T-helper 1 cell treated with Interleukin-12 subunit alpha and Interleukin-12 subunit beta and Interleukin-4 antibody, amounts not matched to agents 30 μg/mL and 1 μg/mL, for 36 hours (primary cell): ENCODE measurements at regions not wholly inside any gene's neighbourhood (a gene's known extent, or its start where the extent isn't known, plus 50 kb on each side); places are given as distances from the start of the nearest gene placed in this dataset.

Experiments
- H3K27ac Mint-ChIP-seq: one replicate; pipeline ENCODE4 v1.8.0; 2021; ENCODE audit warnings: mild to moderate bottlenecking, mixed read lengths
- H3K27me3 Mint-ChIP-seq: one replicate; pipeline ENCODE4 v1.8.0; 2021; ENCODE audit warnings: low read depth, mixed read lengths
- H3K36me3 Mint-ChIP-seq: one replicate; pipeline ENCODE4 v1.8.0; 2021; ENCODE audit warnings: low read depth, mixed read lengths
- H3K4me1 Mint-ChIP-seq: one replicate; pipeline ENCODE4 v1.8.0; 2021; ENCODE audit warnings: low read depth, mixed read lengths
- H3K4me3 Mint-ChIP-seq: one replicate; pipeline ENCODE4 v1.8.0; 2021; ENCODE audit warnings: mild to moderate bottlenecking, moderate library complexity, mixed read lengths
- H3K9me3 Mint-ChIP-seq: one replicate; pipeline ENCODE4 v1.8.0; 2021; ENCODE audit warnings: mixed read lengths

DNA sequence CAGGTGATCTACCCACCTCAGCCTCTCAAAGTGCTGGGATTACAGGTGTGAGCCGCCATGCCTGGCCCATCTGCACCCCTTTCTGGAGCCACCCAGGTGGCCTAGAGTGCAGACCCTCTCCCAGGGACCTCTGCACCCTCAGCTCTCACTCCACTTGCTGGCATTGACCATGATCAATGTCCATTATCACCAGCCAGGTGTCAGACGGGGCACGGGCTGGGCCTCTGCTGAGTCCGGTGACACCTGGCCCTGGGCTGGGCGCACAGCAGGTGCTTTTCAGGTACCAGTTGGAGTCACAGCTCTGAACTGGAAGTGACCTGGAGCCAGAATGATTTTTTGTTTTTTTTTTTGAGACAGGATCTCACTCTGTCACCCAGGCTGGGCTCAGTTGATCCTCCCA lies 91.8 kb upstream of the PMEPA1 start:
- Mint-ChIP-seq H3K4me1 (no peaks in the 10 kb centered on the region), H3K36me3 (no peaks in the 10 kb centered on the region), H3K27me3 (no peaks in the 10 kb centered on the region), H3K9me3 (no peaks in the 10 kb centered on the region), H3K4me3 (no peak overlapping the region), H3K27ac (no peak overlapping the region)

DNA sequence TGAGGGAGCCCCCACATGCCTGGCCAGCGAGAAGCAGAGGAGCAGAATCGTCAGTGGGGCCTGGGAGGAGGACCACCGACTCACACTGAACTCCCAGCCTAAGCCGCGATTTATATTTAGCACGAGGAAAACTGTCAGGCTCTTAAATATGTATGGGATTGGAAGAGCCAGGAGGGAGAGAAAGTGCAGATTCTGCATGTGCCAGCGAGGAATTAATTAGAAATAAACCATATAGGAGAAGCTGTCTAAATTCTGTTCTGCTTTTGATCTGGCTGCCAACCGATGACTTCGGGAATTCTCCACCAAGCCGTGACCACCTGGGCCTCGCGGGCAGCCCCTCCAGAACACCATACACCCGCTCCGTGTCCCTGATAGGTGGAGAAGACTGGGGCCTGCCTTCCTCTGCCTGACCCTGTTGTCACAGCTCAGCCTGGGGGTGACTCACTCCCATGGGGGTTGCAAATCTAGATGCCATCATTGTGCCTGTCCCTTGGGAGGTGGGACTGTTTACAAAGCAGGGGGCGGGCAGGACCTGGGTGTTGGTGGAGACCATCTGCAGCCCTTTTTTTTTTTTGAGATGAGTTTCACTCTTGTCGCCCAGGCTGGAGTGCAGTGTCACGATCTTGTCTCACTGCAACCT lies 91.1 kb upstream of the PMEPA1 start:
- H3K27ac Mint-ChIP-seq = no peak overlapping the region
- H3K4me1 Mint-ChIP-seq = no peaks in the 10 kb centered on the region
- H3K9me3 Mint-ChIP-seq = no peaks in the 10 kb centered on the region
- no peaks in the 10 kb centered on the region for H3K36me3 Mint-ChIP-seq
- no peaks in the 10 kb centered on the region for H3K27me3 Mint-ChIP-seq
- no peak overlapping the region for H3K4me3 Mint-ChIP-seq

DNA sequence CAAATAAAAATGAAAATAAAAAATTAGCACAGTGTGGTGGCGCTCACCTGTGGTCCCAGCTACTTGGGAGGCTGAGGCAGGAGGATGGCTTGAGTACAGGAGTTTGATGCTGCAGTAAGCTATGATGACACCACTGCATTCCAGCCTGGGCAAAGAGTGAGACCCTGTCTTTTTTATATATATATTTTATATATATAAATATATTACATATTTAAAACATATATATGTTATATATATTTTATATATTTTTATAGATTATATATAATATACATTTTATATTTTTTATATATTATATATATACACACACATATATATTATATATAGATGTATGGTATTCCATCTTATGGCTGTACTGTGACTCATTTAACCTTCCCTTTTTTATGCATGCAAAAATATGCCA lies 87.6 kb upstream of the PMEPA1 start:
- Mint-ChIP-seq H3K27ac (no peak overlapping the region), H3K9me3 (no peaks in the 10 kb centered on the region), H3K4me1 (no peaks in the 10 kb centered on the region), H3K27me3 (no peaks in the 10 kb centered on the region), H3K36me3 (no peaks in the 10 kb centered on the region), H3K4me3 (no peak overlapping the region)

GRCh38 chr20:57795977-57796560 lies 86.3 kb upstream of the PMEPA1 start:
- Mint-ChIP-seq H3K9me3 (no peaks in the 10 kb centered on the region), H3K4me3 (no peak overlapping the region), H3K27ac (no peak overlapping the region), H3K4me1 (no peaks in the 10 kb centered on the region), H3K27me3 (no peaks in the 10 kb centered on the region), H3K36me3 (no peaks in the 10 kb centered on the region)

DNA sequence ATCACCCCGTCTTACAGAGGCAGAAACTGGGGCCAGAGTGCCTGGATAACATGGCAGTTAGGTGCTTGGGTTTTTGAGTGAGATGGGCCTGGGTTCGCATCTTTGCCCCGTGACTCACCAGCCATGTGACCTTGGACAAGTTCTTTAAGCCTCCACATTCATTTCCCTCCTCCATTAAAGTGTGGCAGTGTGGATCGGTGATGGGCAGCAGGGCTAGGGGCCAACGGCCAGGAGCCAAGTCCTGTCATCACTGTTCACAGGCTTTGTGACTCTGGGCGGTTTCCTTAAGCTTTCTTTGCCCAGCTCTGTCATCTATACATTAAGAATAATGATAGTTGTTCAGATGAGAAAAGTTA lies 85.5 kb upstream of the PMEPA1 start:
- no peaks in the 10 kb centered on the region for H3K36me3 Mint-ChIP-seq
- H3K4me3 Mint-ChIP-seq = no peak overlapping the region
- no peak overlapping the region for H3K27ac Mint-ChIP-seq
- no peaks in the 10 kb centered on the region for H3K9me3 Mint-ChIP-seq
- H3K27me3 Mint-ChIP-seq = no peaks in the 10 kb centered on the region
- H3K4me1 Mint-ChIP-seq = no peaks in the 10 kb centered on the region

GRCh38 chr20:57794600-57795341 lies 85.0 kb upstream of the PMEPA1 start:
- Mint-ChIP-seq H3K36me3 (no peaks in the 10 kb centered on the region), H3K4me3 (no peak overlapping the region), H3K4me1 (no peaks in the 10 kb centered on the region)

DNA sequence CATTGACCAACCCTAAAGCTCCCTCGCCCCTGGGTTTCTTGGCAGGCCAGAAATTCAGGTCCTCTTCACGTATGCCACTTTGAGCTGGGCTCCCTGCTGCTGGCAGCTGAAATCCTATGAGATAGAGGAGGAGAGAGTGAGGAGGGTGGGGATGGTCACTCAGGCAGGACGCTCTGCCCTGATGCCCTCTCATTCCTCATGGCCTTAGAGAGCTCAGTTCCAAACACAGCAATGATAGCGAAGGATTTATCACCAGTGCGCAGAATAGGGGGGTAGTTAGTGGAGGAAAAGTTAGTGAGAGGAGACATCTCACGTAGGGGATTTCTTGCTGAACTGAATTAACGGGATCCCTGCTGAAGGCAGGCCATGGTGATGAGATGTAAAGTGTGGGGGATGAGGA lies 84.2 kb upstream of the PMEPA1 start:
- H3K4me3 Mint-ChIP-seq = no peak overlapping the region
- H3K27me3 Mint-ChIP-seq = no peaks in the 10 kb centered on the region
- H3K27ac Mint-ChIP-seq = no peak overlapping the region
- H3K4me1 Mint-ChIP-seq = no peaks in the 10 kb centered on the region
- H3K9me3 Mint-ChIP-seq = no peaks in the 10 kb centered on the region
- H3K36me3 Mint-ChIP-seq = no peaks in the 10 kb centered on the region

More at GRCh38 chr20:57794600-57795341, 85.0 kb upstream of the PMEPA1 start:
- no peaks in the 10 kb centered on the region for H3K9me3 Mint-ChIP-seq
- no peak overlapping the region for H3K27ac Mint-ChIP-seq
- H3K27me3 Mint-ChIP-seq = no peaks in the 10 kb centered on the region

- Mint-ChIP-seq H3K4me3 (no peak overlapping the region), H3K4me1 (no peaks in the 10 kb centered on the region), H3K27me3 (no peaks in the 10 kb centered on the region), H3K27ac (no peak overlapping the region), H3K9me3 (no peaks in the 10 kb centered on the region), H3K36me3 (no peaks in the 10 kb centered on the region)
Observed at GRCh38 chr20:57793421-57793820, 83.6 kb upstream of the PMEPA1 start.

DNA sequence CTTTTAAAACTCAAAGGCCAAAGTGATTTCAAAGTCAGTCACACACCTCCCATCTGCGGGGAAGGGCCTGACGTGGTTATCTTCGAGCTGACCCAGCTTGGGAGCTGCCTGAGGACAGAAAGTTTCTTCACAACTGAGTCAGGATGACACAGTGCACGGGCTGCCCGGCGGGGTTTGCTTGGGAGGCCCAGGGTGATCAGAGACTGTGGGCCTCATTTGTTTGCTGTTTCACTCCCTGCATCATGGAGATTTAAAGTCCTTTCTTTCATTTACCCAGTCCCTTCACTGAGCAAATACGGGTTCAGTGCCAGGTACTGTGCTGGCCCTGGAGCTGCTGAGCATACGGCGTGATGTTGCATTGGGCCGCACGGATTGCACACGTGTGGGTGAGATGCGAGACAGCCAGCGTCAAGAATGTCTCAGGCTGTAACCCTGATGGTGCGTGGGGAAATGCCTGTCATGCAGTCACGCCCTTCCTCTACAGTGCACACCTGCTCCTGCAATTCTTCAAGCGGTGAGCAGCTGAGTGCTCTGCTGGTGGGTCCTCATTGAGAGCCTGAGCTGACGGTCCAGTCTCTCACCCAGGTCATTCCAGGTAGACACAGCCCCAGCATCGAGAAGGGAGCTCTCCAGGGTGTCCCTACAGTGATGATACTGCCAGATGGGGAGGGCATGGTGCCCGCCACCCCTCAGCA lies 82.7 kb upstream of the PMEPA1 start:
- Mint-ChIP-seq H3K9me3 (no peaks in the 10 kb centered on the region), H3K4me3 (no peak overlapping the region), H3K27me3 (no peaks in the 10 kb centered on the region), H3K4me1 (no peaks in the 10 kb centered on the region), H3K36me3 (no peaks in the 10 kb centered on the region), H3K27ac (no peak overlapping the region)

DNA sequence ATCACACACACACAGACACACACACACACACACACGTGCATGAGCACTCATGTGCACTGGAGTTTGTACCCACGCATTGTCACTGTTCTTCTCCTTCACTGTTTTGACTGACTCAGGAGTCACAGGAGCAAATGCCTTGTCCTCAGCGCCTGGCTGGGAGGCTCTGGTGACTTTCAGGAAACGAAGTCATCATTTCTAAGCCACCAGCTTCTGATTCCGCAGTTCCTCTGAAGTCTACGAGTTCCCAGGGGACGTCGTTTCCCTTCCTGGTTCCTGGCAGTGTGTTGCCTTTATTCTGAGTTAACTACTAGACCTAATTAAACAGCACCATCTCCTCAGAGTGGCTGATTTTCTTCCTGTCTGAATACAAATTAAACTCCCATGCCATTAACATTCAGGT lies 82.2 kb upstream of the PMEPA1 start:
- H3K4me3 Mint-ChIP-seq = no peak overlapping the region

GRCh38 chr20:57791178-57791962 lies 81.6 kb upstream of the PMEPA1 start:
- Mint-ChIP-seq H3K36me3 (no peaks in the 10 kb centered on the region), H3K4me3 (no peak overlapping the region), H3K27ac (no peak overlapping the region), H3K27me3 (no peaks in the 10 kb centered on the region), H3K9me3 (no peaks in the 10 kb centered on the region), H3K4me1 (no peaks in the 10 kb centered on the region)

More for the DNA sequence above, 82.2 kb upstream of the PMEPA1 start:
- H3K4me1 Mint-ChIP-seq = no peaks in the 10 kb centered on the region
- H3K27me3 Mint-ChIP-seq = no peaks in the 10 kb centered on the region
- H3K27ac Mint-ChIP-seq = no peak overlapping the region
- H3K9me3 Mint-ChIP-seq = no peaks in the 10 kb centered on the region
- H3K36me3 Mint-ChIP-seq = no peaks in the 10 kb centered on the region

DNA sequence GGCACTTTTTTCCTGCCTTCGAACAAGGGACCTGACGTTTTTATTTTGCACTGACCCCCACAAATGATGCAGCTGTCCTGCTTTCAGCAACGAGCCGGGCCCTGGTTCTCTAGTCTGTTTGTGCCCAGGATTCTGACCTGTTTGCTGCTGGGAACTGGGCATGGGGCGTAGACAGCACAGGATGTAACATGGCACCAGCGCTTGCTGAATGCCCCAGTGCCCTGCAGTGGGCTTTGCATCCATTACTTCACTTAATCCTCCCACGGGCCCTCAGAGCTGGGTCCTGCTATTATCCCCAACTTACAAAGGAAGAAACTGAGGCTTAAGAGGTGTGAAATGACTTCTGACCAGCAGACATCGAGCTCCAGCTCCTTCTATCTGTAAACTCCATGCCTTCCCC lies 80.4 kb upstream of the PMEPA1 start:
- H3K4me3 Mint-ChIP-seq = no peak overlapping the region
- no peaks in the 10 kb centered on the region for H3K27me3 Mint-ChIP-seq
- H3K27ac Mint-ChIP-seq = no peak overlapping the region
- no peaks in the 10 kb centered on the region for H3K36me3 Mint-ChIP-seq
- H3K9me3 Mint-ChIP-seq = no peaks in the 10 kb centered on the region
- no peaks in the 10 kb centered on the region for H3K4me1 Mint-ChIP-seq

DNA sequence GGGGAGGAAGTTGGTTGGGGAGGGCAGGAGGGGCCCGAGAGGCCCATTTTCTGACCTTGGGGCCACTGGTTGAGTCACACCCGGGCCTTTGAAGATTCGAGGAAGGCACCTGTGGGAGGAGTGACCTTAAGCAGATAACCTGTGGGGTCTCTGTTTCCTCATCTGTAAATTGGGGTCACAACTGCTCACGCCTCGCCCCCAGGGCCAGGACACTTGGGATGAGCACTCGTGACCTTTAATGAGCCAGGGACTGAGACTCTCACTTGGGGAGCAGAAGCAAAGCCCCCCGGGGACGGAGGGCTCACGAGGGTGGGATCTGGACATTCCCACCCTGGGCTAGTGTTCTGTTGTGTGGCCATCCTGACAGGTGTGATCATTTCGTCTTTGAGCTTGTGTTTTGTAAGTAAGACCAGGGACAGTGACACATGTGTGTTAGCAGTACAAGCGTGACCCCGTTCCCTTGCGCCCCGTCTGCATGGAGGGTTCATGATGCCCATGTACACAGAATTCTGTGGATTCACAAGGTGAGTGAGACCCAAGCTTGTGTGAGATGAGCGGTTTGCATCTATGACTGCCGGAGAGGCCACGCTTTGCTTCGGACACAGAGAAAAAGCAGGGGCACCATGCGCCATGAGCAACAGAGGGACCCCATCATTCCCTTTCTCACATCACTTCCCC lies 79.3 kb upstream of the PMEPA1 start:
- Mint-ChIP-seq H3K27me3 (no peaks in the 10 kb centered on the region), H3K27ac (no peak overlapping the region), H3K4me1 (no peaks in the 10 kb centered on the region), H3K36me3 (no peaks in the 10 kb centered on the region), H3K9me3 (no peaks in the 10 kb centered on the region), H3K4me3 (no peak overlapping the region)
